H1 (cell line): ENCODE measurements at regions not wholly inside any gene's neighbourhood (a gene's known extent, or its start where the extent isn't known, plus 50 kb on each side); places are given as distances from the start of the nearest gene placed in this dataset.

Source experiments
- CTCF ChIA-PET: fragments of 300-600 bp; sonication (Branson Sonifier 250); formaldehyde crosslinking; loops from one replicate; lab custom pipeline; 2021; ENCODE audit not compliant: partially characterized antibody; lab: Charles Lee
- POLR2A ChIA-PET: fragments of 300-600 bp; sonication (Branson Sonifier 250); formaldehyde crosslinking; loops from one replicate; lab custom pipeline; 2021; ENCODE audit warnings: inconsistent platforms; ENCODE audit not compliant: partially characterized antibody; lab: Charles Lee
- DNase-seq, 2 experiments: peaks; one replicate each; pipeline versions ENCODE4 v3.0.0 to v3.0.0-alpha.2; 2010 to 2022; ENCODE audit warnings: low spot score in 2 of 2, low read depth in 1 of 2, mixed read lengths in 1 of 2
- FAIRE-seq: peaks from 2 replicates; lab custom pipeline; 2011; peaks lifted over from hg19 to GRCh38; lab: Jason Lieb, UNC
- H2AFZ ChIP-seq: 2 replicates; pipeline ENCODE4 v1.8.1; 2012; ENCODE audit warnings: low read length, inconsistent platforms
- H2AK5ac ChIP-seq: 2 replicates; pipeline ENCODE4 v1.6.1; 2013; ENCODE audit warnings: low read depth, low read length
- H2BK120ac ChIP-seq: replicated peaks from 2 replicates; pipeline ENCODE3; 2013; ENCODE audit warnings: low read depth, low read length, inconsistent platforms
- H2BK12ac ChIP-seq: 2 replicates; pipeline ENCODE4 v1.6.1; 2013; ENCODE audit warnings: low read depth, low read length
- H2BK15ac ChIP-seq: 2 replicates; pipeline ENCODE4 v1.6.1; 2013; ENCODE audit warnings: low read length
- H2BK20ac ChIP-seq: 2 replicates; pipeline ENCODE4 v1.6.1; 2013; ENCODE audit warnings: low read length
- H2BK5ac ChIP-seq: 2 replicates; pipeline ENCODE4 v1.6.1; 2013; ENCODE audit warnings: low read depth, low read length
- H3K14ac ChIP-seq: 2 replicates; pipeline ENCODE4 v1.6.1; 2013; ENCODE audit warnings: inconsistent platforms; ENCODE audit not compliant: insufficient read length
- H3K18ac ChIP-seq: 2 replicates; pipeline ENCODE4 v1.6.1; 2013; ENCODE audit warnings: low read length; ENCODE audit errors: extremely low read depth
- H3K23ac ChIP-seq: 2 replicates; pipeline ENCODE4 v1.6.1; 2013; ENCODE audit warnings: inconsistent platforms; ENCODE audit not compliant: insufficient read length
- H3K23me2 ChIP-seq: 2 replicates; pipeline ENCODE4 v1.6.1; 2013; ENCODE audit warnings: low read depth, low read length
- H3K27ac ChIP-seq: 2 replicates; pipeline ENCODE4 v1.6.1; 2011; ENCODE audit warnings: low read depth, low read length, inconsistent platforms
- H3K27me3 ChIP-seq, 4 experiments: replicated peaks in 1 of 4; 1 replicate in 1 of 4; 2 replicates in 3 of 4; pipeline versions ENCODE4 v1.6.1 to v1.8.1; 2011 to 2013; ENCODE audit warnings: low read length in 3 of 4, mild to moderate bottlenecking in 3 of 4, inconsistent platforms in 2 of 4, mixed read lengths in 2 of 4, moderate library complexity in 1 of 4; ENCODE audit not compliant: control insufficient read depth in 3 of 4, insufficient read depth in 3 of 4; ENCODE audit errors: extremely low read depth in 1 of 4
- H3K36me3 ChIP-seq, 4 experiments: 2 replicates each; pipeline versions ENCODE4 v1.6.1 to v1.8.1; 2011 to 2013; ENCODE audit warnings: mild to moderate bottlenecking in 4 of 4, low read length in 3 of 4, moderate library complexity in 2 of 4, control low read depth in 1 of 4, inconsistent platforms in 1 of 4; ENCODE audit not compliant: insufficient read depth in 4 of 4, control insufficient read depth in 2 of 4
- H3K4ac ChIP-seq: replicated peaks from 2 replicates; pipeline ENCODE3; 2013; ENCODE audit warnings: low read length, low read depth, mixed read lengths, inconsistent platforms; ENCODE audit not compliant: insufficient read length
- H3K4me1 ChIP-seq, 4 experiments: replicated peaks in 1 of 4; 1 replicate in 1 of 4; 2 replicates in 3 of 4; pipeline versions ENCODE4 v1.6.1 to v1.8.1; 2011 to 2013; ENCODE audit warnings: low read length in 3 of 4, inconsistent platforms in 2 of 4, mixed read lengths in 1 of 4; ENCODE audit not compliant: insufficient read depth in 4 of 4, control insufficient read depth in 3 of 4
- H3K4me2 ChIP-seq, 2 experiments: 2 replicates each; pipeline versions ENCODE4 v1.6.1 to v1.8.1; 2011 to 2013; ENCODE audit warnings: low read depth in 2 of 2, low read length in 2 of 2, control low read depth in 1 of 2, inconsistent platforms in 1 of 2, mild to moderate bottlenecking in 1 of 2; ENCODE audit not compliant: insufficient read depth in 1 of 2
- H3K4me3 ChIP-seq, 4 experiments: fragments of 200-600, 300-600 bp in 1 of 4; sonication (generic), shearing (Covaris generic), sonication (Bioruptor Twin) in 1 of 4; 2 replicates each; pipeline versions ENCODE4 v1.5.1 to v1.8.1; 2011 to 2016; ENCODE audit warnings: low read length in 4 of 4, low read depth in 3 of 4, control low read depth in 2 of 4, inconsistent platforms in 2 of 4, mild to moderate bottlenecking in 2 of 4, mixed read lengths in 1 of 4, moderate library complexity in 1 of 4; ENCODE audit not compliant: insufficient read depth in 2 of 4; ENCODE audit errors: extremely low read depth in 1 of 4
- H3K56ac ChIP-seq: replicated peaks from 2 replicates; pipeline ENCODE3; 2013; ENCODE audit warnings: low read depth, mild to moderate bottlenecking, mixed read lengths, low read length, inconsistent platforms; ENCODE audit not compliant: insufficient read length
- H3K79me1 ChIP-seq: 2 replicates; pipeline ENCODE4 v1.6.1; 2013; ENCODE audit warnings: low read depth, low read length, control low read depth
- H3K79me2 ChIP-seq, 2 experiments: 2 replicates each; pipeline versions ENCODE4 v1.6.1 to v1.8.1; 2012 to 2013; ENCODE audit warnings: low read length in 2 of 2, mild to moderate bottlenecking in 2 of 2, inconsistent platforms in 1 of 2; ENCODE audit not compliant: insufficient read depth in 2 of 2, control insufficient read depth in 1 of 2
- H3K9ac ChIP-seq, 4 experiments: replicated peaks in 1 of 4; 1 replicate in 1 of 4; 2 replicates in 3 of 4; pipeline versions ENCODE4 v1.6.1 to v1.8.1; 2011 to 2013; ENCODE audit warnings: low read depth in 3 of 4, low read length in 3 of 4, control low read depth in 2 of 4, mild to moderate bottlenecking in 2 of 4, moderate library complexity in 2 of 4, inconsistent platforms in 1 of 4; ENCODE audit errors: extremely low read depth in 1 of 4
- H3K9me3 ChIP-seq, 2 experiments: 2 replicates each; pipeline versions ENCODE4 v1.6.1 to v1.8.1; 2012 to 2013; ENCODE audit warnings: mild to moderate bottlenecking in 2 of 2, moderate library complexity in 2 of 2, control low read depth in 1 of 2, inconsistent platforms in 1 of 2, low read depth in 1 of 2, low read length in 1 of 2, mixed read lengths in 1 of 2; ENCODE audit not compliant: insufficient read depth in 2 of 2
- H4K20me1 ChIP-seq, 2 experiments: replicated peaks in 1 of 2; 2 replicates each; pipeline versions ENCODE3 to v1.8.1; 2011 to 2013; ENCODE audit warnings: inconsistent platforms in 2 of 2, low read length in 2 of 2, mild to moderate bottlenecking in 1 of 2; ENCODE audit not compliant: insufficient read depth in 2 of 2, control insufficient read depth in 1 of 2
- H4K5ac ChIP-seq: 2 replicates; pipeline ENCODE4 v1.6.1; 2013; ENCODE audit warnings: low read length, low read depth, mixed read lengths, inconsistent platforms; ENCODE audit not compliant: insufficient read length
- H4K8ac ChIP-seq: 2 replicates; pipeline ENCODE4 v1.8.0; 2013; ENCODE audit warnings: mild to moderate bottlenecking, moderate library complexity, low read length, inconsistent platforms; ENCODE audit not compliant: insufficient read depth; ENCODE audit errors: extremely low read depth
- H4K91ac ChIP-seq: replicated peaks from 2 replicates; pipeline ENCODE3; 2013; ENCODE audit warnings: low read length, mixed read lengths, inconsistent platforms; ENCODE audit not compliant: insufficient read length
- CBX5 ChIP-seq: fragments of 300-800, 300-1000 bp; sonication (generic); IDR thresholded peaks from 2 replicates; pipeline ENCODE4 v1.7.1; 2016; ENCODE audit warnings: antibody characterized with exemption, low read length, low read depth
- E2F6 ChIP-seq: IDR thresholded peaks from 2 replicates; pipeline ENCODE4 v1.6.1; 2012; ENCODE audit warnings: inconsistent platforms
- KDM5A ChIP-seq: fragments of 200-600 bp; IDR thresholded peaks from 2 replicates; pipeline ENCODE4 v1.7.1; 2012; ENCODE audit warnings: mild to moderate bottlenecking, low read length, inconsistent platforms, mixed read lengths
- MAFK ChIP-seq: IDR thresholded peaks from 2 replicates; pipeline ENCODE4 v1.6.1; 2012; ENCODE audit warnings: low read depth, mild to moderate bottlenecking, improper control_type of control experiment, low read length
- POLR2AphosphoS5 ChIP-seq: IDR thresholded peaks from 2 replicates; pipeline ENCODE4 v1.6.1; 2011; ENCODE audit warnings: low read depth, low read length
- RFX5 ChIP-seq: IDR thresholded peaks from 2 replicates; pipeline ENCODE4 v1.6.1; 2011; ENCODE audit warnings: low read depth, low read length, improper control_type of control experiment, borderline replicate concordance
- RXRA ChIP-seq: IDR thresholded peaks from 2 replicates; pipeline ENCODE4 v1.6.1; 2011; ENCODE audit warnings: low read depth, mild to moderate bottlenecking, low read length, moderate library complexity; ENCODE audit not compliant: insufficient read depth
- SIX5 ChIP-seq: IDR thresholded peaks from 2 replicates; pipeline ENCODE4 v1.6.1; 2011; ENCODE audit warnings: mild to moderate bottlenecking, low read depth, low read length
- SP1 ChIP-seq: IDR thresholded peaks from 2 replicates; pipeline ENCODE4 v1.6.1; 2011; ENCODE audit warnings: low read depth, low read length
- SP2 ChIP-seq: IDR thresholded peaks from 2 replicates; pipeline ENCODE4 v1.6.1; 2012; ENCODE audit warnings: mild to moderate bottlenecking, low read length, inconsistent platforms
- SRF ChIP-seq: IDR thresholded peaks from 2 replicates; pipeline ENCODE4 v1.6.1; 2011; ENCODE audit warnings: mild to moderate bottlenecking, low read depth, low read length, moderate library complexity
- TBP ChIP-seq: IDR thresholded peaks from 2 replicates; pipeline ENCODE4 v1.6.1; 2011; ENCODE audit warnings: low read depth, low read length, improper control_type of control experiment
- WGBS, 2 experiments: shearing (Covaris generic) in 1 of 2; methylation state at CpG; one replicate each; pipeline versions ENCODE4 v1.1.6 to v1.1.7; 2013 to 2015; ENCODE audit warnings: low lambda C conversion rate in 2 of 2, mixed read lengths in 2 of 2, inconsistent platforms in 1 of 2, low coverage in 1 of 2, missing lambda C conversion rate in 1 of 2; ENCODE audit not compliant: insufficient replicate concordance in 2 of 2, insufficient coverage in 1 of 2, insufficient read length in 1 of 2; ENCODE audit errors: extremely low coverage in 1 of 2, missing lambda C conversion rate in 1 of 2; 5-methylcytosine and 5-hydroxymethylcytosine counted together

GRCh38 chr10:121157998-121158397 lies 306.8 kb downstream of the WDR11 start:
- H4K91ac ChIP-seq: no peak overlapping the region
- no peak overlapping the region for H3K4me2 ChIP-seq
- H2BK15ac ChIP-seq: no peak overlapping the region
- no peaks in the 10 kb centered on the region for H3K9me3 ChIP-seq
- no peak overlapping the region for H3K56ac ChIP-seq
- no peak overlapping the region for H4K5ac ChIP-seq
- H2BK12ac ChIP-seq: no peak overlapping the region
- H3K79me2 ChIP-seq: no peaks in the 10 kb centered on the region
- no peaks in the 10 kb centered on the region for H3K27me3 ChIP-seq
- no peaks in the 10 kb centered on the region for H4K20me1 ChIP-seq
- H3K18ac ChIP-seq: no peak overlapping the region
- no peak for FAIRE-seq
- no peak overlapping the region for H4K8ac ChIP-seq
- H3K23ac ChIP-seq: no peak overlapping the region
- no peaks in the 10 kb centered on the region; a peak in 1 of 8 replicates for H3K36me3 ChIP-seq
- no peak overlapping the region for H3K14ac ChIP-seq
- H3K4me1 ChIP-seq: peaks cover 0 to 4% (median 2%) of the 10 kb centered on the region in 4 experiments; a peak in 2 of 7 replicates
- no peak overlapping the region for H2BK5ac ChIP-seq
- CTCF ChIA-PET: interaction anchor here (1.0 to 1.4 kb wide), 2 partner anchors 10 to 11 kb away, joined by 3 to 4 read pairs; no protein-coding TSS in a partner anchor
- no peak overlapping the region for H2BK20ac ChIP-seq
- no peak overlapping the region for H2AFZ ChIP-seq
- H2AK5ac ChIP-seq: no peak overlapping the region
- H3K23me2 ChIP-seq: no peaks in the 10 kb centered on the region
- no peaks in the 10 kb centered on the region for H3K79me1 ChIP-seq
- POLR2A ChIA-PET: no interaction called here
- H3K9ac ChIP-seq: no peak overlapping the region
- no peak overlapping the region for H2BK120ac ChIP-seq
- no peak overlapping the region for H3K4ac ChIP-seq
- no peak overlapping the region for H3K27ac ChIP-seq
- 87% methylated on average over 3 of the region's 6 CpGs; no CpG with 5 or more reads in 1 of the 2 experiments for WGBS, 2 experiments
- TF ChIP-seq RFX5 (no peak), SP1 (no peak), MAFK (no peak), POLR2AphosphoS5 (no peak), KDM5A (no peak), TBP (no peak), E2F6 (no peak), RXRA (no peak), CBX5 (no peak), SRF (no peak), SIX5 (no peak), SP2 (no peak)
- no peak overlapping the region for H3K4me3 ChIP-seq
- no peak for DNase-seq
